ENCODE measurements at regions not wholly inside any gene's neighbourhood (a gene's known extent, or its start where the extent isn't known, plus 50 kb on each side); places are given as distances from the start of the nearest gene placed in this dataset.

GRCh38 chr7:131835141-131835540 lies 278.7 kb upstream of the PODXL start:
- TF ChIP-seq CTCF (conservative IDR thresholded peaks at IDR 0.05; ENCODE audit: low read depth, low read length), result no peak
- no peak for TF ChIP-seq EZH2 (IDR thresholded peaks at IDR 0.05; ENCODE audit: low read length, unreplicated experiment)
